ENCODE measurements at regions not wholly inside any gene's neighbourhood (a gene's known extent, or its start where the extent isn't known, plus 50 kb on each side); places are given as distances from the start of the nearest gene placed in this dataset.

DNA sequence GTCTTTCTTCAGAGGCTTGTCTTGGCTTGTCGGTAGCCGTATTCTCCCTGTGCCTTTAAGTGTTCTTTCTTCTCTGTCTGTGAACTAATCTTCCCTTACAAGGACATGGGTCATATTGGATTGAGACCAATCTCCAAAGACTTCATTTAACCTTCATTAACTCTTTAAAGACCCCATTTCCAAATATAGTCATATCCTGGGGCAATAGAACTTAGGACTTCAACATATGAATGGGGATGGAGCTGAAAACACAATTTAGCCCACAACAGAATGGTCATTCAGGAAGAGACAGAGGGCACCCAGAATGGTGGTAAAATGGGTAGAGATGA, 82.1 kb upstream of the TANK start:
- no peak overlapping the region for H3K4me2 ChIP-seq
- ChIA-PET CTCF (interaction anchor here (3.0 kb wide), 1 partner anchor 14 kb away, joined by 19 read pairs; no protein-coding TSS in a partner anchor), POLR2A (no interaction called here)
- TF ChIP-seq MXI1 (IDR thresholded peaks at IDR 0.05; ENCODE audit: low read depth, low read length), result no peak
- no peak for TF ChIP-seq ZBTB33 (IDR thresholded peaks at IDR 0.05; ENCODE audit: borderline replicate concordance, low read depth)
- no peak for TF ChIP-seq RAD21 (IDR thresholded peaks at IDR 0.05; ENCODE audit: low read length)
- TF ChIP-seq YY1 (IDR thresholded peaks at IDR 0.05; ENCODE audit: low read depth), result no peak
- TF ChIP-seq TAF1 (IDR thresholded peaks at IDR 0.05; ENCODE audit: borderline replicate concordance, low read depth, low read length), result no peak
- TF ChIP-seq TCF12 (IDR thresholded peaks at IDR 0.05), result no peak
- no peak for TF ChIP-seq NFIC (IDR thresholded peaks at IDR 0.05; ENCODE audit: borderline replicate concordance)
- TF ChIP-seq FOXM1 (IDR thresholded peaks at IDR 0.05; ENCODE audit: low read depth), result no peak
- TF ChIP-seq MEF2A (IDR thresholded peaks at IDR 0.05; ENCODE audit: borderline replicate concordance, low read depth), result no peak
- no peak for TF ChIP-seq ELF1 (IDR thresholded peaks at IDR 0.05)
- TF ChIP-seq GATA2 (CRISPR knock-in tag; IDR thresholded peaks at IDR 0.05), result no peak
- no peaks in the 10 kb centered on the region for H3K79me2 ChIP-seq (ENCODE audit: insufficient read depth)
- H3K27me3 ChIP-seq (ENCODE audit: insufficient read depth), result no peaks in the 10 kb centered on the region
- H4K20me1 ChIP-seq (ENCODE audit: insufficient read depth), result no peaks in the 10 kb centered on the region
- no peaks in the 10 kb centered on the region for H3K4me1 ChIP-seq (ENCODE audit: control insufficient read depth in 1 of 2, insufficient read depth in 2 of 2, low read depth in 1 of 2, low read length in 1 of 2)
- no peak overlapping the region for H3K27ac ChIP-seq (ENCODE audit: low read depth in 2 of 2, low read length in 1 of 2)
- no peaks in the 10 kb centered on the region for H3K9me3 ChIP-seq
- no peak overlapping the region for H3K9ac ChIP-seq
- no peak overlapping the region for H2AFZ ChIP-seq (ENCODE audit: low read depth)
- H3K36me3 ChIP-seq (replicated peaks in 1 of 2; ENCODE audit: control insufficient read depth in 1 of 2, insufficient read depth in 2 of 2, low read length in 1 of 2), result no peaks in the 10 kb centered on the region
- no peak overlapping the region for H3K4me3 ChIP-seq (ENCODE audit: low read depth in 2 of 2, low read length in 1 of 2)
- no peaks in the 10 kb centered on the region for H3F3A ChIP-seq (replicated peaks; ENCODE audit: insufficient read depth)
- 100% methylated on average over 2 of the region's 2 CpGs for WGBS (ENCODE audit: low lambda C conversion rate)
- H3K9me2 ChIP-seq, result no peaks in the 10 kb centered on the region
- no peak for DNase-seq

DNA sequence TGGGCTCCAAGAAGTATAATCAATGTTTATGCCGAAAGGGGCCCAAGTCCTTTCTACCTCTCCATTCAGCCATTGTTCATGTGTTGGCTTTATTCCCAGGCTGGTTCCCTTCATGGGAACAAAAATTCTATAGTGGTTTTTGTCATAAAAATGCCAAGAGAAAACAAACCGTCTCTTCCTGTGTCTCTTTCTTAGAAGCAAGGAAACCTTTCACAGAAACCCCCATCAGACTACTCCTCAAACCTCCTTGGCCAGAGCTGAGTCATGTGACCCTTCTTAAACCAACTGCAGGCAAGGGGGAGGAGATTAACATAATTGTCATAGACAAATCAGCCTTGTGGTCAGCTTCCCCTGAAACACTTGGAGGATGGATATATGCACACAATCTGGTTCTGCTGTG, 75.1 kb upstream of the TANK start:
- H3K27ac ChIP-seq (ENCODE audit: low read depth in 2 of 2, low read length in 1 of 2), result no peak overlapping the region
- H3K27me3 ChIP-seq (ENCODE audit: insufficient read depth), result no peaks in the 10 kb centered on the region
- no peaks in the 10 kb centered on the region for H4K20me1 ChIP-seq (ENCODE audit: insufficient read depth)
- H3K9me2 ChIP-seq, result no peaks in the 10 kb centered on the region
- no peak overlapping the region for H3K4me2 ChIP-seq
- H3F3A ChIP-seq (replicated peaks; ENCODE audit: insufficient read depth), result no peaks in the 10 kb centered on the region
- H3K79me2 ChIP-seq (ENCODE audit: insufficient read depth), result no peaks in the 10 kb centered on the region
- ChIA-PET POLR2A (no interaction called here), CTCF (no interaction called here)
- no peak overlapping the region for H3K4me3 ChIP-seq (ENCODE audit: low read depth in 2 of 2, low read length in 1 of 2)
- DNase-seq, result no peak
- no peak for TF ChIP-seq RFX5 (IDR thresholded peaks at IDR 0.05; ENCODE audit: low read length)
- TF ChIP-seq CHD2 (IDR thresholded peaks at IDR 0.05; ENCODE audit: low read length, partially characterized antibody), result no peak
- TF ChIP-seq ELF1 (IDR thresholded peaks at IDR 0.05), result no peak
- TF ChIP-seq USF2 (IDR thresholded peaks at IDR 0.05; ENCODE audit: borderline replicate concordance, low read depth, low read length), result no peak
- no peak for TF ChIP-seq RCOR1 (IDR thresholded peaks at IDR 0.05; ENCODE audit: low read length)
- TF ChIP-seq GABPA (IDR thresholded peaks at IDR 0.05; ENCODE audit: low read depth), result no peak
- H3K36me3 ChIP-seq (replicated peaks in 1 of 2; ENCODE audit: control insufficient read depth in 1 of 2, insufficient read depth in 2 of 2, low read length in 1 of 2), result no peaks in the 10 kb centered on the region
- WGBS (ENCODE audit: low lambda C conversion rate), result 93% methylated on average over 2 of the region's 2 CpGs
- no peaks in the 10 kb centered on the region for H3K4me1 ChIP-seq (ENCODE audit: control insufficient read depth in 1 of 2, insufficient read depth in 2 of 2, low read depth in 1 of 2, low read length in 1 of 2)
- no peak overlapping the region for H2AFZ ChIP-seq (ENCODE audit: low read depth)
- no peak overlapping the region for H3K9ac ChIP-seq
- H3K9me3 ChIP-seq, result no peaks in the 10 kb centered on the region; the same call in 1 of the 2 replicates

Measured in SK-N-SH (cell line).